HG03469 (cell line): ENCODE measurements at regions not wholly inside any gene's neighbourhood (a gene's known extent, or its start where the extent isn't known, plus 50 kb on each side); places are given as distances from the start of the nearest gene placed in this dataset.
"Not testable (repeated sequence)": the region's sequence is repeated elsewhere in the genome, so short reads cannot be mapped to it uniquely, and the experiment has no call there.

Source experiments
- ATAC-seq: cut with Tn5 transposase; IDR thresholded peaks from one replicate; pipeline ENCODE4 v1.9.1; 2021; ENCODE audit warnings: mild to moderate bottlenecking, moderate library complexity, moderate number of reproducible peaks; ENCODE audit not compliant: unreplicated experiment

GRCh38 chr12:103011974-103012763, 54.7 kb downstream of the ASCL1 start:
- ATAC-seq: no peak

- no peak for ATAC-seq
These were observed 55.4 kb downstream of the ASCL1 start for GRCh38 chr12:103012884-103013283.

- ATAC-seq: no peak
These were observed 56.3 kb downstream of the ASCL1 start for GRCh38 chr12:103013741-103014300.

GRCh38 chr12:103016381-103016780, 58.9 kb downstream of the ASCL1 start:
- ATAC-seq: no peak

GRCh38 chr12:103020839-103021238, 63.4 kb downstream of the ASCL1 start:
- ATAC-seq: no peak

GRCh38 chr12:103021538-103022218, 64.2 kb downstream of the ASCL1 start:
- no peak for ATAC-seq

- ATAC-seq: no peak
These were observed 67.2 kb downstream of the ASCL1 start for GRCh38 chr12:103024650-103025049.

- not testable (repeated sequence) for ATAC-seq
These were observed 69.2 kb downstream of the ASCL1 start for GRCh38 chr12:103026643-103027042.

- ATAC-seq: no peak
These were observed 71.6 kb downstream of the ASCL1 start for GRCh38 chr12:103028881-103029639.

- no peak for ATAC-seq
These were observed 79.2 kb downstream of the ASCL1 start for GRCh38 chr12:103036581-103037214.

GRCh38 chr12:103043531-103044486, 86.3 kb downstream of the ASCL1 start:
- no peak for ATAC-seq

- ATAC-seq: no peak
These were observed 88.7 kb downstream of the ASCL1 start for GRCh38 chr12:103046154-103046553.

GRCh38 chr12:103050273-103050672, 92.8 kb downstream of the ASCL1 start:
- ATAC-seq: no peak

GRCh38 chr12:103053089-103053488, 95.6 kb downstream of the ASCL1 start:
- no peak for ATAC-seq

GRCh38 chr12:103073630-103074029, 116.2 kb downstream of the ASCL1 start:
- no peak for ATAC-seq

- ATAC-seq: no peak
These were observed 118.4 kb downstream of the ASCL1 start for GRCh38 chr12:103075848-103076247.

GRCh38 chr12:103077108-103077773, 119.8 kb downstream of the ASCL1 start:
- no peak for ATAC-seq

GRCh38 chr12:103085541-103085940, 128.1 kb downstream of the ASCL1 start:
- no peak for ATAC-seq

- ATAC-seq: no peak
These were observed 129.0 kb downstream of the ASCL1 start for GRCh38 chr12:103086471-103086870.
